ENCODE measurements at regions not wholly inside any gene's neighbourhood (a gene's known extent, or its start where the extent isn't known, plus 50 kb on each side); places are given as distances from the start of the nearest gene placed in this dataset.

DNA sequence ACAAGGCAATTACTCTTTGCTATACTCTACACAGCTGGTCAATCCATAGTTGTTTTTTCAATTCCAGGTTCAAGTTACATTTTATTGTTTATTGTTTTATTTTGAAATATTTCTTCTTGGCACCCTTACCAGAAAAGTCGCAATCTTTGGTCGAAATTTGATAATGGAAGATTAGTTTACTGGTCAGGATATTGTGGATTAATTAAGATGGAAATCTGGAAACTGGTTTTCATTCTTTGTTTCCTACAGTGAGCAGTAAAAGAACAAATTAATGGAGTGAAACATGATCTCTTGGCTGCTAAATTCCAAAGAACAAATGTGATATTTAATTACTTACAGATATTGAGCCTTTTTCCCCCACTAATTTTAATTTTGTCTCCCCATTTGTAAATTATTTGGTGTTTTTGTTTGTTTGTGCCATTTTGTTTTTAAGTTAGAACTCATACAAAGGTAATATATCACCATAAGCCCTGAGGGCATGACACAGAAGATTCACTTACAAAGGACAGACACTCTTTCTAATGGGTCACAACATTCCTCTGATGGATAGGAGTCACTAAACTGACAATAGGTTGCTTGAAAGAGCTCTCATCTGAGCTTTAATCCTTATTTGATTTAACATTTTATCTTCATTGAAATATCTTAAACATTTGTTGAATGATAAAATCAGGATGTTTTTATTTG, 700.2 kb downstream of the KCNJ2 start:
- no peaks in the 10 kb centered on the region for H3F3A ChIP-seq (ENCODE audit: insufficient read depth, low read depth)
- no TSS peak for BruUV-seq (replicated peaks)
- H3K27me3 ChIP-seq (ENCODE audit: insufficient read depth, low read depth): no peaks in the 10 kb centered on the region
- no peaks in the 10 kb centered on the region for H3K9me2 ChIP-seq (ENCODE audit: insufficient read depth)
- H3K4me1 ChIP-seq (replicated peaks; ENCODE audit: insufficient read depth): no peaks in the 10 kb centered on the region
- no peak for DNase-seq
- H3K4me2 ChIP-seq: no peak overlapping the region
- TF ChIP-seq CTCF (conservative IDR thresholded peaks at IDR 0.05) (no peak), EZH2 (IDR thresholded peaks at IDR 0.05; ENCODE audit: low read depth) (no peak)
- CTCF ChIA-PET: no interaction called here
- H3K36me3 ChIP-seq (ENCODE audit: low read depth): no peaks in the 10 kb centered on the region
- POLR2A ChIA-PET (ENCODE audit: unreplicated experiment): interaction anchor here (0.6 kb wide), 1 partner anchor 67 kb away, joined by 3 read pairs; no protein-coding TSS in a partner anchor
- no peak overlapping the region for H2AFZ ChIP-seq
- no peaks in the 10 kb centered on the region for H3K9me3 ChIP-seq (ENCODE audit: insufficient read depth, low read depth)
- H4K20me1 ChIP-seq (ENCODE audit: insufficient read depth): no peaks in the 10 kb centered on the region
- no peak overlapping the region for H3K4me3 ChIP-seq
- intact Hi-C loops (cut with micrococcal nuclease; ENCODE audit: unreplicated experiment): no loop called here
- no peak overlapping the region for H3K27ac ChIP-seq
- H3K79me2 ChIP-seq (ENCODE audit: low read depth): no peaks in the 10 kb centered on the region

GRCh38 chr17:70871180-70871818, 702.0 kb downstream of the KCNJ2 start:
- ChIA-PET CTCF (interaction anchor here (0.6 kb wide), 1 partner anchor 589 kb away, joined by 5 read pairs; no protein-coding TSS in a partner anchor), POLR2A (ENCODE audit: unreplicated experiment) (no interaction called here)
- no peaks in the 10 kb centered on the region for H3K36me3 ChIP-seq (ENCODE audit: low read depth)
- H3K27me3 ChIP-seq (ENCODE audit: insufficient read depth, low read depth): no peaks in the 10 kb centered on the region
- no peaks in the 10 kb centered on the region for H3K79me2 ChIP-seq (ENCODE audit: low read depth)
- no peak for DNase-seq
- no peak overlapping the region for H2AFZ ChIP-seq
- no peaks in the 10 kb centered on the region for H3K9me2 ChIP-seq (ENCODE audit: insufficient read depth)
- no peaks in the 10 kb centered on the region for H3F3A ChIP-seq (ENCODE audit: insufficient read depth, low read depth)
- H3K4me1 ChIP-seq (replicated peaks; ENCODE audit: insufficient read depth): no peaks in the 10 kb centered on the region
- no peak for TF ChIP-seq EZH2 (IDR thresholded peaks at IDR 0.05; ENCODE audit: low read depth)
- no peak for TF ChIP-seq CTCF (conservative IDR thresholded peaks at IDR 0.05)
- H3K4me3 ChIP-seq: no peak overlapping the region
- intact Hi-C loops (cut with micrococcal nuclease; ENCODE audit: unreplicated experiment): no loop called here
- H4K20me1 ChIP-seq (ENCODE audit: insufficient read depth): no peaks in the 10 kb centered on the region
- H3K9me3 ChIP-seq (ENCODE audit: insufficient read depth, low read depth): no peaks in the 10 kb centered on the region
- no TSS peak for BruUV-seq (replicated peaks)
- H3K4me2 ChIP-seq: no peak overlapping the region
- no peak overlapping the region for H3K27ac ChIP-seq

GRCh38 chr17:70872103-70872502, 702.8 kb downstream of the KCNJ2 start:
- Histone ChIP-seq H3K9me3 (ENCODE audit: insufficient read depth, low read depth) (no peaks in the 10 kb centered on the region), H3K4me3 (no peak overlapping the region), H3K27ac (no peak overlapping the region), H3K36me3 (ENCODE audit: low read depth) (no peaks in the 10 kb centered on the region), H3K9me2 (ENCODE audit: insufficient read depth) (no peaks in the 10 kb centered on the region), H3K27me3 (ENCODE audit: insufficient read depth, low read depth) (no peaks in the 10 kb centered on the region), H3F3A (ENCODE audit: insufficient read depth, low read depth) (no peaks in the 10 kb centered on the region), H2AFZ (no peak overlapping the region), H3K4me2 (no peak overlapping the region), H3K79me2 (ENCODE audit: low read depth) (no peaks in the 10 kb centered on the region), H3K4me1 (replicated peaks; ENCODE audit: insufficient read depth) (no peaks in the 10 kb centered on the region), H4K20me1 (ENCODE audit: insufficient read depth) (no peaks in the 10 kb centered on the region)
- TF ChIP-seq CTCF (conservative IDR thresholded peaks at IDR 0.05) (no peak), EZH2 (IDR thresholded peaks at IDR 0.05; ENCODE audit: low read depth) (no peak)
- no peak for DNase-seq
- POLR2A ChIA-PET (ENCODE audit: unreplicated experiment): no interaction called here
- BruUV-seq (replicated peaks): no TSS peak
- intact Hi-C loops (cut with micrococcal nuclease; ENCODE audit: unreplicated experiment): no loop called here
- CTCF ChIA-PET: interaction anchor here (0.7 kb wide), 1 partner anchor 61 kb away, joined by 5 read pairs; no protein-coding TSS in a partner anchor

All from PC-9 (cell line).